GM21367 (cell line): ENCODE measurements at regions not wholly inside any gene's neighbourhood (a gene's known extent, or its start where the extent isn't known, plus 50 kb on each side); places are given as distances from the start of the nearest gene placed in this dataset.

Experiments
- ATAC-seq: cut with Tn5 transposase; IDR thresholded peaks from one replicate; pipeline ENCODE4 v1.9.1; 2021; ENCODE audit not compliant: unreplicated experiment

DNA sequence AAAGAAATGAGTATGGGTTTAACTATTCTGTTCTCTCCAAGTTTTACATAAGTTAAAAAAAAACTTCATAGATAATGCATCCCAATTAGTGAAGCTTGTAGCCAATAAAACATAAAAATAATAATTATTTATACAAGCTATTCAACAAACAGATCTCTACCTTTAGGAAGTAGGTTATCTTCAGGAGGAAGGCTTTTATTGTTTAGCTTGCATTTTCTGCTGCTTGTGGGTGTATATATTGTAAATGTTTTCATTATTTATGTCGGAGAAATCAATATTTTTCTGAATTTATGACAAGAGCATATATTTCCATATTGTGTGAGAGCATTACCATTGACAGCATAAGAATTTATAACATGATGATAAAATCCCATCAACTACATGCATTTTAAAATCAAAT is 208.3 kb downstream of the TRAM1L1 start:
- ATAC-seq, result no peak

DNA sequence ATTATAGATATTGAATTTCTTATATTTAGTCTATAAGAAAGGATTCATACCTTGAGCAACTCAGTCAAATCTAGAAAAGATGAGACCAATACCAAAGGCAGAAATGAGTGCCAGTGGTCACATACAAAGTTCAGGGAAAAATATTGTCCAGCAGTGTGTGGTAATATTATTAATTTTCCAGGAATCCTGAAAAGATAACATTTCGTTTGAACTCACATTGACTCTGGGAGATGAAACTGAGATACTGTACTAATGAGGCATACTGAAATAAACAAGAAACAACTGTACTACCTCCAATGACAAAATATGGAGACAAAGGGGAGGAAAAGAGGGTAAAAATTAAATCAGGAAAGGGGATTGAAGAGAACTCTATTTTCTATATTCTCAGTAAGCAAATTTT is 212.4 kb downstream of the TRAM1L1 start:
- ATAC-seq, result no peak

DNA sequence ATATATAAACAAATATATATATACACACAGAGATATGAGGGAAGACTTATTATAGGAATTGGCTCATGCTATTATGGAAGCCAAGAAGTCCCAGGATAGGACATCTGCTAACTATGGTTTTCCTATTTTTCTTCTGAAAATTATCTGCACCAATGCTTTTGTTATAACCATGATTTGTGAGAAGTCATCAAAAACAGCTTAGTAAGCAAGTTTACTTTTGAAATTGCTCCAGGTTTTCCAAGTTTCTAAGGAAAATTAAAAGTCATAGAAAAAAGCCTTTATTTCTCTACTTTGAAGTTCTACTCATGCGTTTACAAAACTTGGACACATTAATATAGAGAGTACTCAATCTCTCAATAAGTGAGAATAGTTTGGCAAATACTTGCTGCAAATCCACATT is 213.1 kb downstream of the TRAM1L1 start:
- ATAC-seq, result no peak

DNA sequence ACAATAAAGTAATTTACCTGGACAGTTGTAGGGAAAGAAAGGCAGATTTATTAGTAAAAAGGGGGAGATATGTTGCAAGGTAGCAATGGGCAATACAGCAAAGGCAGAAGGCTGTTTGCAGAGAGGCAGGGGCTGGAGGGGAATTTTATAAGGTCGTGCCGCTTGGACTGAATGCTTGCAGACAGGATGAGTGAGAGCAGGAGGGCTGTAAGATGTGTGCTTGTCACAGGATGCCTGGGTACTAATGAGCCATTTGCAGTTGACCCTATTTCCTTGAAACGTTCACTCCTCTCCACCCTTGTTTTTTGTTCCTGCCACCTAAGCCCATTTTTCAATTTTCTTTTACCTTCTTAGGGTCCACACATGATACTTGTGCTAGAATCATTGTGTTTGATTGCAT is 214.7 kb downstream of the TRAM1L1 start:
- no peak for ATAC-seq

DNA sequence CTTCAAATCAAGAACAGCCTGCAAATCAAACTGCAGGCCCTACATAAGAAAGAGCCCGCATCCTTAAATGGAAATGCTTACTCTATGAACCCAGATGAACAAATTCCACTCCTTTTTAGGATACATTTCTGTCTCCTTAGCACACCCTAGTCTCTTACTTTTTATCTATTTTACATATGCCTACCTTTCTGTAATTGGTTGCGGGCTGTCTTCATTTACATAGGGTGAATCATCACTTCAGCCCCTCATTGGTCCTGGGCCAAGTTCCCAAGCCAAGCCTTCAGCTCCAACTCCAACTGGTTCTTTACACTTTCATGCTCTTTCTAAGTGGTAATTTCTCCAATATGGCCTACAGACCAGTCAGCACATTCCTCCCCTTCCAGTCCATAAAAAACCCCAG is 219.3 kb downstream of the TRAM1L1 start:
- ATAC-seq, result no peak

DNA sequence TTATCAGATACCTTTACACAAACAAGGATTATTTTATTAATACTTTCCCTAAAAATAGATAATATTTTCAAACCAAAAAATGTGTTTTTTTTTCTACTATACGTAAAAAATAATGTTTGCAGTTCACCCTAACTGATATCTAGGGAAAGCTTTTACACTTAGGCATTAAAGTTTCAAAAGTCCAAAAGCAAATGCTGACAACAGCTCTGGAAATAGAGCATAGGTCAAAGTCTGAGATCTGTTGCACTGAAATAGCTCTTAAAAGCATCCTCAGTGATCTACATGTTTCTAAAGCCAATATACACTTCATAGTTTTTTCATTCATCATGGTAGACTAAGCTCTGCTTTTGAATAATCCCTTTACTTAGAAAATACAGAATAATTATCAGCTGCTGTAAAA is 222.8 kb downstream of the TRAM1L1 start:
- no peak for ATAC-seq

DNA sequence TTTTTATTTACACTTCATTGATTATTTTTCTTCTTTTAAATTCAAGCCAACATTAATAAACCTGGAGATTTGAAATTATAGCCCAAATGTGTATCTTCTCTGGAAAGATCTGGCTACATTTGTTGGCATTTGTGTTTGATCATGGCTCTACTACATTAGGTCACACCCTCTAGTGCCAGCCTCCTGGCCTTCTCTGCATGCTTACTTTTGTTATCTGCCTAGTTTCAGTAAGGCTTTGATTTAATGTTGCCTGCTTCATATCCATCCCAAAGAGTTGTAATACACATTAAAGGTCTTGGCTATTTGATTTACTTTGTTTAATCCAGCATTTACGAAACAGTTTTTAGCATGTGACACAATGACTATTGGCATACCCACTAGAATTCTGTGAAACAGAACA is 224.5 kb downstream of the TRAM1L1 start:
- ATAC-seq, result no peak

DNA sequence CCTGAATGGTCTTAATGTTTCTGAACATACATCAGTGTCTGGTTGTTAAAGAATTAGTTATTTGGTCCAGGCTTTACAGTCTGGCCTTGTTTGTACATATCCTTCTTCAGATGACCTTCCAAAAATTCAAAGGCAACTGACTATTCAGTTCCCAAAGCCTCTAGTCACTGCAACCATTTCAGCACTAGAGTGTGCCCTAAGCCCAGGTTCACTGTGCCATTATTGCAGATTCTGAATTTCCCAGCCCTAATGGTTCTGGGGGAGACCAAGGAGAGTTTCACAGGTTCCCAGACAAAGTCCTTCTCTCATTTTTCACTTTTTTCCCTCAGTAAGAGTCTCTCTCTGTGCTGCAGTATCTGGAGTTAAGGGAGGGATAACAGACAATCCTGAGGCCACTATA is 235.8 kb downstream of the TRAM1L1 start:
- ATAC-seq, result no peak

DNA sequence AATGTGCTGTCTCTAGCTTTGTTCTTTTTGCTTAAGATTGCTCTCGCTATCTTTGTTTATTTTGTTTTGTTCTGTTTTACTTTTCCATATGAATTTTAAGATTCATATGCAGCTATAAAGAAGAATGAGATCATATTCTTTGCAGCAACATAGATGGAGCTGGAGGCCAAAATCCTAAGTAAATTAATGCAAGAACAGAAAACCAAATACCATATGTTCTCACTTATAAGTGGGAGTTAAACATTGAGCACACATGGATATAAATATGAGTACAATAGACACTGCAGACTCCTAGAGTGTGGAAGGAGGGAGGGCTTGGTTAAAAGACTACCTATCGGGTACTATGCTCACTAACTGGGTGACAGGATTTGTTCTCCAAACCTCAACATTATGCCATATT is 237.8 kb downstream of the TRAM1L1 start:
- no peak for ATAC-seq

DNA sequence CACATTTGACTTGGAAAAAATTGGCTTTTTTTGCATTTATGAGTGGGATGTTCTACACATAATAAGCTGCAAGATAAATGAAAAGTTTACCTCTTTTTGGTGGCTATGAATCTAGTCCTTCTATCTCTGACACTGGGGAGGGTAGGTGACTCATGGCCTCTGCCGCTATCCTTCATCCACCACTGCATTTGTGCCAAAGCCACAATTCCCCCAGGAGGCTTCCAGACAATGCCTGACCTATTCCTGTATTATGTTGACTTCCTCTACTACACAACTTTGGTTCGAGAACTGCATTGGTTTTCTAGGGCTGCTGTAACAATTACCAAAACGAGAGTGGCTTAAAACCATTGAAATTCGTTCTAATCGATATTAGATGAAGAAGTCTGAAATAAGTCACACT is 245.6 kb downstream of the TRAM1L1 start:
- ATAC-seq, result no peak

DNA sequence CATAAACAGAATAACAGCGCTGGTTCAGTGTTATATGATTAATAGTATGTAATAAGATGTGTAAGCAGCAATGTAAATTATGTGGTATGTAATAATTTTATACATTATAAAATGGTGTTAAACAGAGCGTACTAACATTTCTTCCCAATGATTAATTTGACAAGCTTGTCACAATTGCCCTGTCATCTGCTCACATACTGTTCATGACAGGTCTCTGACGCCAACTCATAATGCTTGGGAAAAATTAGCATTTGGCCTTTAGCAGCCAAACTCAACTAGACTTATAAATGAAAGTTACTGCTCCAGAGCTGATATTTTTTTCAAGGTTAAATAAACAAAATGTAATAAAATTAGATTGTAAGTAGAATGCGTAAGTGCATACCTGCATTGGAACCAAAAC is 246.8 kb downstream of the TRAM1L1 start:
- ATAC-seq, result no peak

DNA sequence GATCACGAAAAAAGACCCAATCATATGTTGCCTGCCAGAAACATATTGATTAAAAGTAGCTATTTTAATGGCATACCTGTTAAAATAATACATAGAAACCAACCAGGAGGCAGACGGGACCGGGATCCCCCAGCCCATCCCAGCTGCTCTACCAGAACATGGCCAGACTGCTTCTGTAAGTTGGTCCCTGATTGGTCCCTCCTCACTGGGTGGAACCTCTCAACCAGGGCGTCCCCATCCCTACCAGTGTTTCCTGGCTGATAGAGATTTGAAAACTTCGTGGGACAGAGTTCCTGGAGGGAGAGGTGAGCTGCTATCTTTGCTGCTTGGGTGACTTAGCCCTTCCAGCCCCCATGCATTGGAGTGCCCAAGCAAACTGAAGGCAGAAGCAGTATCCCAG is 256.2 kb downstream of the TRAM1L1 start:
- ATAC-seq, result no peak

DNA sequence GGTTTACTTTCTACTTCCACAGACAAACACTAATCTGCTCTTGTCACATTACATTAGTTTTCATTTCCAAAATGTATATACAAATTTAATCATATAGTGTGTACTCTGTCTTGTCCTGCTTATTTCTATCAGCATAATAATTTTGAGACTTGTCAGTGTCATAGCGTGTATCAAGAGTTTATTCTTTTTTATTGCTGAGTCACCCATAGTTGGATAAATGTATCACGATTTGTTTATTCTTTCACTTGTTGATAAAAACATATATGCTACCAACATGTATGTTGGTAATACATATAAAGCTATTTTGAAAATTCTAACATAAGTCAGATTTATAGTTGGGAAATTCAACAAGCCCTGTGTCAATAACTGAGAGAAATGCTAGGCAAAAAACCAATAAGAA is 261.2 kb downstream of the TRAM1L1 start:
- no peak for ATAC-seq

DNA sequence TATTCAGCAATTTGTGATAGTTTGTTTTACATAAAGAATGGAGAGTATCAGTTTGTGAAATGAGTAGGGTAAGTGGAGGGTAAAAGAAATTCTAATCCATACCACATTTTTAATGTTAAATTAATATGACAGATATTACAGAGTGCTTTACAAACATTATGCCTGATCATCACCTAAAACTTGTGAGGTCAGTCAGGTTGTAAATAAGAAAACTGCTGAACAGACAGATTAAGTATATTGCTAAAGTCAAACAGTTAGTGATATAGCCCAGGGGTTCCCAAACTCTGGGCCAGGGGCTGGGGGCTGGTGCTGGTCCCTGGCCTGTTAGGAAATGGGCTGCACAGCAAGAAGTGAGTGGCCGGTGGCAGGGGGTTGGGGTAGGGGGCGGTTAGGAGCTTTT is 273.6 kb downstream of the TRAM1L1 start:
- ATAC-seq, result no peak

DNA sequence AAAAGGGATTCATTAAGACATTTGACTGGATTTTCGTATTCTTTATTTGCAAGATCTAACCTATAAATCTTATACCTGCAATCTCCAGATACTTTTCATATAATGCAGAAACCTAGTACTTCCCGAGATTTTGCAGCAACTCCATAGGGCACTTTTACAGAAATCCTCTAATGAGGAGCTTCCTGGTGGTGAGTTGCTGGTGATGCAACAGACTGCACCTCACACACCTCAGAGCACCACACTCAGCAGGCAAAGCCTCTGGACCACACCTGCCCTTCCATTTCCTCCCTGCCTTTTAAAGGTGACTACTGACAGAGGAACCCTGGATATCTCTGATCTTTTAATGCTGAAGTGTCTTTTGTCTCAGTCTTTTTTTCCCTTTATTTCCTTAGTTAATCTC is 289.4 kb downstream of the TRAM1L1 start:
- no peak for ATAC-seq

DNA sequence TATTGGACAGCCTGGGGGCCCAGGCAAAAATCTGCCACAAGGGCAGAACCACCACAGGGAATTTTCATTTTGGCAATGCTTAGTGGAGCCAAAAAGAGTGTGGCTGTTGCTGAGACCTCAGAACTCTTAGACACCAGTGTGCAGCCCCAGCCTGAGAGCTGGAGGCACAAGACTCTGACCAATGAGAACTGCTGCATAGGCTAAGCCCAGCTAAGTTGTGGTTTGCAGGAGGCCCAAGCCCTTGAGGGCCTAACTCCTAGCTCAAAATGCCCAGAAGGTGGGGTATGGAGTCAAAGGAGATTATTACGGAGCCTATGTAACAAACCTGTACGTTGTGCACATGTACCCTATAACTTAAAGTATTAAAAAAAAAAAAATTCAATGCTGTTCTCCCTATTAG is 296.7 kb downstream of the TRAM1L1 start:
- ATAC-seq, result no peak

DNA sequence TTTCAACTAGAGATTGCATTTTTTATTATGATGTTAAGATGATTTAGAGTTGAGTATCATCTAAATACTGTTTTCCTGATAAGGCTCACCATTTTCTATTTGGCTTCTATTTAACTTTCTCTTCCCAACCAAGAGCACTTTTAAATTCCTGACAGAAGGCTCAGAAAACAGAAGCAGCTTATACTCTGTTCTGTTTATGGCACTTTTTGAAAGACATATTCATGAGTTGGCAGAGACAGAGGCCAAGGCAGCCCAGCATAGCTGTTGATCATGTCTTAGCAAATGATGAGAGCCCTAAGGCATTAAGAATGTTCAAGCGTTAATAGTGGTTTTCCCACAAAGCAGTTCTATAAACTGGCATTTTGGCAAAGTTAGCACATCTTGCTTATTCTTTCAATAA is 330.3 kb downstream of the TRAM1L1 start:
- ATAC-seq, result no peak

DNA sequence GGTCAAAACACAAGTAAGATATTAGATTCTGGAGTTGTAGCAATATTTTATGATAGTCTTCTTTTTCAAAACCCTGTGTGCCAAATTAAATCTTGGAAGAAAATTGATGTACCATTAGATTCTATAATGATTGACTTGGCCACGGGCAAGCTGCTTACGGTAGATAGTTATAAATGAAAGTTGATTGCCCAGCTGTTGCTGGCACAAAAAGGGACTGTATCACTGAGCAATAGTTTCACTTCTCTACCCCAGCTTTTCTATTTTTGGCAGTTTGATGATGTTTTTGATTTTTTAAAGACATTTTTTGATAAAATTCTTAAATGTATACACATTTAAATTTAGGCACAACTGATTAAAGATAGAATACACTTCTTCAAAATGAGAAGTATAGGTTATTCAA is 333.3 kb downstream of the TRAM1L1 start:
- ATAC-seq, result no peak

DNA sequence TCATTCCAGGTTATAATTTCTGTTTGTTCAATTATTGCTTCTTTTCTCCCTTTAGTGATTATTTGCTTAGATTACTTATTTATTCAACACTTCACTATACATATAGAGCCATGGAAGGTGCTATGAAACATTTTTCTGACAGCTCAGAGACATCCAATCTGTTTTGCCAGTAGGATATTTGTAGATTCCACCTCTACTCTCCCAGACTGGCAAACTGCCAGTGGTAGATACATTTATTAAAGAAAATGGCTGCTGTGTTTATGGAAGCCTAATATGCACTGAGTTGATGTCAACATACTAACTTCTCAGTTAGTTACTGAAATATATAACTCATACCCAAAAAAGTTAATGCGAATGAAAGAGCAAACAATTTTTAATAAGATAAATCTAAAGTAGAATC is 348.6 kb downstream of the TRAM1L1 start:
- ATAC-seq, result no peak

DNA sequence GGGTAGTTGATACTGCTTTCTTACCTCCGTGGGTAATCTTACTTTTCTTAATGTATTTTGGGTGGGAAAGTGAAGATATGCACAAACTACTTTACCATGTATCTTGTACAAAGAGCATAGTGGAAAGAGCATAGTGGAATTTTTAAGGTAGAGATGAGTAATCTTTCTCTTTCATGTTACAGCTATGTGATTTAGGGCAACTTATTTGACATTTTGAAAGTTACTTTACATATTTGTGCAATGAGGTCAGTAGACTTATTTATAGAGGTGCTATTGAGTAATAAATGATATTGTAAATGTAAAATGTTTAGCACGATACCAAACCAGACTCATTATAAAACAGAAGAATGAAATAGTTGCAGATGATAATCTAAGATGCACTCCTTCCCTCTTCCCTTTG is 351.2 kb downstream of the TRAM1L1 start:
- no peak for ATAC-seq

DNA sequence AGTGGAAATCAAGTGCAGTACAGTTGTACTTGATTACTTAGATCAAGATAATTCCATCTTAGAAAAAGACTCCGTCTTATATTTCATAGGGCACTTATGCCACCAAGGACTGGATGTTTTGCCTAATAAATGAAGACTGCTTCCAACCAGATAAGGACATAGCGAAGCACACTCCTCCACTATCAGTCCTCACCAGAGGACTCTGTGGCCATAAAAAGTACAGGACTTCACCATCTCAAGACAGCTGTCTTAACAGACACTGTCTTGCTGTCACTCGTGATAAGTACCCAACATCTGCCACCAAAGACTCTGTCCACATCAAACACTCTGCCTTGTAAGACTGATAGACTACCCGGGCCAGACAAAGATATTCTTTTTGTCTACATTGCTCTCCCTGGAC is 352.0 kb downstream of the TRAM1L1 start:
- no peak for ATAC-seq

DNA sequence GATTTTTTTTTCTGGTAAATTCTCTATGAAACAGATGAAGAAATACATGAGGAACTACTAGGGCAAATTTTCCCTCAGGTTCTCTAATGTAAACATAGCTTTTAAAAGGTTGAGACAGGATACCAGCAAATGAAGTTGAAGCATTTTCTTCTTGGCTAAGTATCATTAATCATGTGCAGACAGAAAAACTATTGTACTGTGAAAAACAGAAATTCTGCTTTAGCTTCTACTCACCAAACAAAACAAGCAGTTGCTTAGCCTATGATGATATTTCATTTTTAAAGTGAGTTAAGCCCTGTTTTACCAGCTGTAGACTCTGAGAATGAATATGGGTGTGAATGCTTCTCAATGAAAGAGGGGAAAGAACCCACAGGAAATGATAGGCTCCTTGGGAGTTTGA is 358.9 kb downstream of the TRAM1L1 start:
- no peak for ATAC-seq

DNA sequence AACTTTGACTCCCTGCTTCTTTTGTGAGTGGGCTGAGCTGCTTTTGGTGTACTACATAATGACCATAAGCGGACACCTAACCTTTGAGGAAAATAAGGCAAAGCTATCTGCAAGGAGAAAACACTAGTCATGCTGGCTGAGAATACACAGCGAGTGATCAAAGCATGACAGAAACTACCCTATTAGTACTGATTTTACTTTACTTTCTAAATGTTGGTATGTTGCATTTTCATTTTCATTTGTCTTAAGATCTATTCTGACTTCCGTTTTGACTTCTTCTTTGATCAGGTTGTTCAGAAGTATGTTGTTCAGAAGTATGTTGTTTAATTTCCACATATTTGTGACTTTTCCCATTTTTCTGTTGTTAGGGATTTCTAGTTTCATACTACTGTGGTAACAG is 361.1 kb downstream of the TRAM1L1 start:
- peak; percentile 62 for ATAC-seq

DNA sequence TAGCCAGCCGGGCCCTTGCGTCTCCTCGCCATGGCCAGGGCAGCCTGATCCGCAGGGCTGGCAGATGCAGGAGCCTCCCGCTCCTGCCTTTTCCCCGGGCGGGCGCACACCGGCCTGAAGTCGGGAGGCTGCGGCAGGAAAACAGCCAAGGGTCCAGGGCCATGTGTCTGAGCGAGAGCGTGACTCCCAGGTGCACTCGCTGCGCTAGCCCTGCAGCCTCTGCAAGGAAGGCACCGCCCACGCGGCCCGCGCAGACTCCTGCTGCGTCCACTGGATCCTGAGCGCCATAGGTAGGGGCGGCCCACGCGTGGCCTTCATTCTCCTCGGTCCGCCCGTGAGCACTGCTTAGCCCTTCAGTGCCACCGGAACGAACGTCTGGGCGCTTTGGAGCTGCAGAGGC is 379.9 kb downstream of the TRAM1L1 start:
- ATAC-seq, result no peak
